ENCODE measurements at regions not wholly inside any gene's neighbourhood (a gene's known extent, or its start where the extent isn't known, plus 50 kb on each side); places are given as distances from the start of the nearest gene placed in this dataset.

DNA sequence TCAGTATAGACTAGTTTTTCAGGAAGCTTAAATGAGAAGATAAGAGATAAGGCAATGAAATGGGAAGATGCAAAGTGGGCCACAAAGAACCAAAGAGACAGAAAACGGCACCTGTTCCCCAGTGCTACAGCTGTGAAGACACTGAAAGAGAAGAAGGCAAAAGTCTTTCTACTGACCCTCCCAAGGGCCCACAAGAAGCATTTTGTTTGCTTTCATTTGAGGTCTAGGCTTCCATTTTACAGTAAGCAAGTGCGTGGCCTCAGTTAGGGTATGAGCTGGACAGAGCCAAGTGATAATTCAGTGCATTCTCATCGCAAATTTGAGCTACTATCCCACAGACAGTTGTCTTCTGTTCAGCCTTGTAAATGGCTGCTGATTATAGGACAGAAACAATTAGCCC is 53.4 kb upstream of the STK17B start:
- no peak for DNase-seq

DNA sequence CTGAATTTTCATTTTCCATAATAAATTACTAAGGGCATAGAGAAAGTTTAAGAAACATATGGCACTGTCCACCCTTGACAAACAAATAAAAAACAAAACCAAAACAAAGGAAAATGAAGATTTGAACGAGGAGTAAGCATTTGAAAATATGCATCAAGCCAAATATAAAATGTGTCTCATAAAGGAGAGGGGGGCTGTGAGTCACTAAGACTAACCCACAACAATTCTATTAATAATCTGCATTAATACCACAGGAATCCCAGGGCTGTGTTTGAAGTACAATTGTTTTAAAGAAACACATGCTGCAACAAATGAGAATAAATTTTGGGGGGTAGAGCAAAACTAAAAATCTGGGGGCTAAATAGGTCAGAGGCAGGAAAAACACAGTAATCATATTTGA is 53.8 kb upstream of the STK17B start:
- DNase-seq, result no peak

DNA sequence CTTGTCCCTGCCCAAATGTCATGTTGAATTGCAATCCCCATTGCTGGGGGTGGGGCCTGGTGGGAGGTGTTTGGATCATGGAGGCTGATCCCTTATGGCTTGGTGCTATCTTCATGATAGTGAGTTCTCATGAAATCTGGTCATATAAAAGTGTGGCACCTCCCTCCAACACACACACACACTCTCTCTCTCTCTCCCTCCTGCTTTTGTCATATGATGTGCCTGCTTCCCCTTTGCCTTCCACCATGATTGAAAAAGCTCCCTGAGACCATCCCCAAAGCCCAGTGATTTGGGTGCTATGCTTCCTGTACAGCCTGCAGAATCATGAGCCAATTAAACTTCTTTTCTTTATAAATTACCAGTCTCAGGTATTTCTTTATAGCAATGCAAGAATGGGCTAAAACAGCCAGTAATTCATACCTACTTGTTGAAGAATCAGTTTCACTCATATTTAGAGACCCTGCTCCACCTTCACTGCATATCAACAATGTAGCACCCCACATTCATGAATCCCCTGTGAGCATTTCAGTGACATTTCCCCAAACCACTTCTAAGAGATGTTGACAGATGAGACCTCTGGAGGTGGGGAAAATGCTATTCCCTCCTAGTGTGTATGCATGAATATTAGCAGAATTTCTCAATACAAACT is 54.8 kb upstream of the STK17B start:
- no peak for DNase-seq

DNA sequence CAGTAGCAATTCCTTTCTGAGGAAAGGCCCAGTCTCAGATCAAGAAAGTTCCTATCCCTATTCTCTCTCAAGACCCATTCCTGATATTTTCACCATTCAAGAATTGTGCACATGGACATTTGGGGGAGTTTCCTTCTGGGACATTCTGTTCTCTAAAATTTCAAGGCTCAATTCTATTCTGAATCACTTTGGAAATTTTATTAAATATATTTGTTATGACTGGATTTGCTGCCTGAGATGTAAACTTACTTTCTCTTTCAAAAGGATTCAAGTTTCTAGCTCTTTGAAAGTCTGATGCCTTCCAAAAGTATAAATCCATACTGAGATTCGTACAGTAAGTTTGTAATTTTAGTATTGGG is 55.3 kb upstream of the STK17B start:
- no peak for DNase-seq

DNA sequence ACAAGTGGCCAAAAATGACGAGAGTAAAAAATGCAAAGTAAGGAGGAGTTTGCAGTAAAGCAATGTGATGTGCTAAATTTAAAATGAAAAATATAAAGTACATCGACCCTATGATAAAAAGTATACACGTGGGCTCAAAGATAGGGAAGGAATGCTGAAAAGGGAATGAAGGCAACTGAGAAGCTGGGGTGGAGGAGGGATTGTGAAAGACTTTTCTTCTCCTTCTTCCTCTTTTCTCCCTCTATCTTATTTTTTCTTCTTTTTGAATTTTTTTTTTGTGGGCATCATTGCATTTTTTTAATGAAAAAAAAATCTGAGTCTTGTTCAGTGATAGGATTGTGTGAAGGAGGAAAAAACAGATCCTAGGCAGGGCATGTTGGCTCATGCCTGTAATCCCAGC is 57.6 kb upstream of the STK17B start:
- DNase-seq, result no peak

DNA sequence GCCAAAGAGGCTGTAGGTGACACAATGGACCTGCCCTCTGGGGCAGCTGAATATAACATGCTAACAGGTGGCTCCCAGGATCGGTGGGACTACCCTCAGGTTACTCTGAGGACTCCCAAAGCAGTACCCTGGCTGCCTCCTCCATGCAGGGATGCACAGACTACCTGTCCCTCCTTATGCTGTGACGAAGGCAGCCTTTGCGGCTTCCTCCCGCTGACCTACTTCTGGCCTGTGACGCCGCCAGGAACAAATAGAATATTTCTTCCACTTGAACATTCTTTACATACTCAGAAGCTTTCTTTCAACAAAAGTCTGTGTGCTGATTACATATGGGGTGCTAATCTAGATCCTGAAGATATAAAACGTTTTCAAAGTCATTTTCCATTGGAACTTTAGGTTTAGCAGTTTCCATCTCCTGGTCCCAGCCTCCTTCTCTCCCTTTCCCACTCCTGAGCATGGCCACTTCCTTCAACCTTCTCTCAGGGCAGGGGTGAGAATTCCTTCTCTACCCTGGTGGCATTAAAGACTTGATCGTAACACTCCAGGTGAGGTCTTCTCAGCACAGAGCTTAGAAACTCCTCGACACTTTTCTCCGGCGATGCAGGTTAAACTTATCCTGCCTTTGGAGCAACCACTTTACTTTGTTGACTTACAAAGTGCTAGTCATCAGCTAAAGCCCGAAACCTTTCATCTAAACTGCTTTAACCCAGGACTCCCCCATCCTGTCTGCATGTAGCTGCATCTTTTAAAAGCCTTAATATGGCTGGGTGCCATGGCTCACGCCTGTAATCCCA is 58.9 kb upstream of the STK17B start:
- no peak for DNase-seq

DNA sequence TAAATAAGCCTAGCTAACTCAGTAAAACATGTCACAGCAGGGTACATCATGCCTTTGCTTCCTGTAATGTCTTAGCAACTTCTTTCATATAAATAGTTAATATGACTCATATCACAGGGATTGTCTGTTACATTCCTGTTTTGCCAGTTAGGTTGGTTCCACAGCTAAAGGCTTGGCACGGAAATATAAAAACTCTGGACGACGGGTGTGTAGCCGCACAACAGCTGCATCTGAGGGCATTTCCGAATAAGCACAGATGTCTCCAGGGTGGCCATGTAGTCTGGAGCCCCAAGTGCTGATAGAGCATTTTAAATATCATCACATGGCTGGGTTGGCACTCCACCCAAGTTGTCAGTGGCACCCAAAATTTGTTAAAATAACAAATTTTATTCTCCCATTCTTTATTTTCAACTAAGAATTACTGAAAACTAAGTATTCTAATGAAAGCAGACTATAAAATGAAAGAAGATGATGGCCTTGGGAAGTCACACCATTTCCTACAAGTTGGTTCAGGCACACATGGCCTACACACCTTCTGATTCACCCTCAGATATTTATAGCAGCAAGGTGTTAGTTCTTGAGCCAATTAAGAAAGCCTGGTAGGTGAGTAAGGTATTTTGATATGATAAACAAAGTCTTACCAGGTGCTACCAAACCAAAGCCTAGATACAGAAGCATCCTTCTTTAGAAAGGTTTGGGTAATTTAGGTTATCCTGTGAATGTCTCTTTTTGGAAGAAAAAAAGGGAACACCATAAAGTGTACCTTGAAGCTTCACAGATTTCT is 61.8 kb upstream of the STK17B start:
- no peak for DNase-seq

DNA sequence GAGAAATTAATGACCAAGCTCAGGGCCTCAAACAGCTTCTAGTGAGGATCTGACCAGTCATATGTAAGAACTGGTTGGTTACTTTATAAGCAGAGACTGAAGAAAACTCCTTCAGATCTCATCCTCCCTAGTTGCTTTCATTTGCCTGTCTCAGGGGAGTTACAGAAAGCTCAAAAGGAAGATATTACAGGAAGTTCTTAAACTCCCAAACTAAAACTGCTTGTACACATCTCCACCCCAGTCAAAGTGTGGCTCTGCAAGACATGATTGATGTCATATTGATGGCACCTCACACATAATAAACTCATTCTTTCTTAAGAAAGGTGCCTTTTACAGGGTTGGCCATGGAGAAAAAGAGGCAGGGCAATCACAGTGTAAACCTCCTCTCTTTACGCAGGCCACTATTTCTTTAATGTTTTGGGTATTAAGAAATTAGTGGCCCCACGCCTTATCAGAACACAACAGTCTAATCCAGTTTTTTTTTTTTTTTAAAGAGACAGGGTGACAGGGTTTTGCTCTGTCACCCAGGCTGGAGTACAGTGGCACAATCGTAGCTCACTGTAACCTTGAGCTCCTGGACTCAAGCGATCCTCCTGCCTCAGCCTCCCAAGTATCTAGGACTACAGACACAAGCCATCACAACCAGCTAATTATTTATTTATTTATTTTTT is 62.6 kb upstream of the STK17B start:
- no peak for DNase-seq

DNA sequence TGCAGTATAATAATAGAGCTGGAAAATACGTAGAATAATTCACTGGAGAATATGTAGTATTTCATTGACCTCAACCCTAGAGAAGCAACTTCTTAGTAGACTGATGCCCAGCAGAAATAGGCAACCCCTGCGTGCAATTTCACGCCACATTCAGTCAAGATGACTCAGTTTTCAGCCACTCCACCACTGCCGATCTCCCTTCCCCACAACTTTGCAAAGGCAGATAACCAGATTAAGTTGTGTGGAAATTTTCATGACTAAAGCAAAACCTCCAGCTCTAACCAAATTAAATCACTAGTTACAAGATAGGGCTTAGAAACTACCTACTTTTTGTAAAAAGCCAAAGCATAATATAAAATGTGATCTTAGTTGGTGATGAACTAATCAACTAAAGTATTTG is 63.3 kb upstream of the STK17B start:
- no peak for DNase-seq

DNA sequence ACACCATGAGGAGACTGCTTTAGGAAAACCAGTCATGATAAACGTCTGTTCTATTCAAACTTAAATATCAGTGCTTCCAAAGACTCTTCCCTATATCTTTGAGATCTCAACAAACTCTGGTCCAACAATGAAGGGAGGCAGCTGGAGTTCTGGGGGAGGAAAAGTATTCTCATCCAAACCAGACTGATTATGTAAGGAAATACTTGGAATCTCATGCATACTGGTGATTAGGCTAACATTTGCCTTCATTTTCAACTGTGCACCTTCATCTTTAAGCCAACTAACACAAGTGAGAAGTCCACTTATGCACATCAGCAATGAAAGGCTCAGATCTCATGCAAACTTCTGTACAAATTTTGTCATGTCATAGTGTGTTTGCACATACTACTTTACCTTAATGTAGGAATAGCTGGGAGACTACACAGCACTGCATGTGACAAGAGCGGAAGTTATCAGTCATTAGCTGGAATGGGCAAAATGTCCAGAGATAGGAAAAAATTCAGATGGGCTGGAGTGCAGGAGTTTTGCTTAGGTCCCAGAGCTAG is 67.5 kb upstream of the STK17B start:
- no peak for DNase-seq

DNA sequence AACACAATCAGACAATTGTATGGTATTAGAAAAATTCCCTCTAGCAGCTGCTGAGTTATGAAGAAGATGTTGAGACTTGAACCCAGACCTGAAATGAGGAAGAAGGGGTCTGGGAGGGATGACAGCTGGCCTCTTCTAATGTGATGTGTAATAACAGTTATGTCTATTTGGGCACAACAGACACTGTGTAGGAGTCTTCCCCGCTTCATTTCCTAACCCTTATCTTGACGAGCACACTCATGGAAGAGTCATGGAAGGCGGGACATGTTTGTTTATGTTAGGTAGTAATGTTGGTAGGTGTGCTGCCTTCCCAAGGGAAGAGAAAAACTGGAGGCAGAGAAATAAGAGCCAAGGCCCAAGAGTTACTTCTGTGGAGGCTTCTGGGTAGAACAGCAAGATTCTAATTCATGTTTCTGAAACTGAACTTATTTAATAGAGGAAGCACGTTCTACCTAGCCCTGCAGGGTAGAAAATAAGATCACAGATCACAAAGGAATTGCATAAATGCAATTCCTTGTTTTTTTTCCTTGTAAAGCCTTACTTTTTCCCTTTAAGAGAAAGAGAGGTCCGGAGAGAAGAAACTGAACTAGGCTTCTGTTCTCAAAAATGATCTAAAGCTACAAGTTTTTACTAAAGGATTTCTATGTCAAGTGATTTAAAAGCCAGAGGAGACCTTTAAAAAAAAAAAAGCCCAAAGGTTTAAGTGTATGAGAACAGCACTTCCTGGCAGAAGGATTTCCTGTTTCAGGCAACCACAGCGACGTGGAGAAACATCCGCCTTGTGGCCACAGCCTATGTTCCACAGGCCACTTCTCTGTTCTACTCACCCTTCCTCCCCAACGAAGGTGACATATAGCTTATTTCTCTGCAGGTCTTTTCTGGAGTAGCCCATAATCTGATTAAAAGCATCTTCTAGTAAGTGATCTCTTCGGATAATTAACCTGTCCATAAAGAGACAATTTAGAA is 68.5 kb upstream of the STK17B start:
- DNase-seq, result no peak

DNA sequence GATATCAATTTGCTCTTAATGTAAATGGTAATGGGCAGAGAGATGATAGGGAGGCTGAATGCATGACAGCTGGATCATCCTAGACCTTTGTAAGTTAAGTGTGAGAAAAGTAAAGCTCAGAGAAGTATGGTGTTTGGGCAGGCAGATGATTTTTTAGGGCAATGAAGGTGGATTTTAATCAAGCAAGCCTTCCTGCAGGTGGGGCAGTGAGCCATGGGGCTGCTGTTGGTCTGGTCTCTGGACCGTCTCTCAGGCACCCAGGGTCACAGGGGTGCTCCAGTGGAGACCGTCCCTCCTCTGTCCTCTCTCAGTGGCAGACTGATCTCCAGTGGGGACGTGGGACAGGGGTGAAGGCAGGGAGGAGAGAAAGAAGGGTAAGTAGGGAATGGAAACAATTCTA is 69.8 kb upstream of the STK17B start:
- DNase-seq, result no peak

DNA sequence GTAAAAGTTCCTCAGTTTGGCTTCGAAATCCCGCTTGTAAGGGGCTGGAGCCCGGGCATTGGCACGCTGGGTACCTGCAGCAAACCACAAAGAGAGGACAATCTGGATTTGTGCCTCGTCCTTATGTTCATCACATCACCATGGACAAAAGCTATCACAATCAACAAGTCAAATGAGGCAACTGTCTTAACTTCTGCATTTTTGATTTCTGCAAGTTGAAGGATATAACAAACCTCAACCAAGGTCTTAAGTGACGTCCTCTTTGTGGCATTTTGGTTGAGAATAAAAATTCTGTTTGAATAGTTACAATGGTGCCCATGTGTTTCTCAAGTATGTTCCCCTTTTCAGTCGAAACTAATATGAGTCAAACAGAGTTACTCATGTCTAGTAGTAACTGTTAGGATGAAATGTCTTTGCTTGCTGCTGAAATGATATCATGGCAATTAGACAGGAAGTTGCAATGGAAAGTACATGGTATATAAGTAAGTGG is 70.8 kb upstream of the STK17B start:
- no peak for DNase-seq

DNA sequence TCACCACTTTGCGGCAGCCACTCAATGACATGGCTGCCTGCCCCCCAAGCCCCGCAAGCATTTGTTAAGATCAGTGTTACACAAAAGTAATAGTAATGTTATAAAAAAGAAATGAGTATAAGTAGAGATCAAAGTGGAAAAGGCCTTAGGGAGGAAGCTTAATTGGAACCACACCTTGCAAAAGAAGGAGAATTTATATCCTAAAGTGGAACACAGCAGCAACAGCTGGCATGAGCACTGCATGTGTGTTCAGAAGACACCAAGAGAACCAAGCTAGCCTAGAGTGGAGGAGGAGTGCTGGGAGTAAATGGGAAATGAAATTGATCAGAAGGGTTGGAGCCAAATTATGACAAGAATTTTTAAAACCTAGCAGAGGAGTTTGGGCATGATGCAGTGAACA is 73.1 kb upstream of the STK17B start:
- DNase-seq, result no peak

DNA sequence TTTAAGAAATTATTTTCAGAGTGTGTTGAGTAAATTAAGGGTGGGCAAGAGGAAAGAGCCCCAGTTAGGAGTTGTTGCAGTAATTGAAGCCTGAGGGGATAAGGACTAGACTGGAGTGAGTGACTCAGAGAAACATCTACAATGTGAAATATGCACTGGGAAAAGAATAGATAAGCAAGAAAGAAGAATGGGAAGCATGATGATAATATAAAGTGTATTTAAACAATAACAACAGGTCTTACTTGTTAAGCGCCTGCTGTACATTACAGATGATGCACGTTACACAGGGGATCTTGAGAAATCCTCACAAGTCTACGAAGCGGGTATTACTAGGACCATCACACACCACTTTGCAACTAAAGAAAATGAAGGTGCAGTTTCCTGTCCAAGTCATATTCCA is 73.6 kb upstream of the STK17B start:
- no peak for DNase-seq

DNA sequence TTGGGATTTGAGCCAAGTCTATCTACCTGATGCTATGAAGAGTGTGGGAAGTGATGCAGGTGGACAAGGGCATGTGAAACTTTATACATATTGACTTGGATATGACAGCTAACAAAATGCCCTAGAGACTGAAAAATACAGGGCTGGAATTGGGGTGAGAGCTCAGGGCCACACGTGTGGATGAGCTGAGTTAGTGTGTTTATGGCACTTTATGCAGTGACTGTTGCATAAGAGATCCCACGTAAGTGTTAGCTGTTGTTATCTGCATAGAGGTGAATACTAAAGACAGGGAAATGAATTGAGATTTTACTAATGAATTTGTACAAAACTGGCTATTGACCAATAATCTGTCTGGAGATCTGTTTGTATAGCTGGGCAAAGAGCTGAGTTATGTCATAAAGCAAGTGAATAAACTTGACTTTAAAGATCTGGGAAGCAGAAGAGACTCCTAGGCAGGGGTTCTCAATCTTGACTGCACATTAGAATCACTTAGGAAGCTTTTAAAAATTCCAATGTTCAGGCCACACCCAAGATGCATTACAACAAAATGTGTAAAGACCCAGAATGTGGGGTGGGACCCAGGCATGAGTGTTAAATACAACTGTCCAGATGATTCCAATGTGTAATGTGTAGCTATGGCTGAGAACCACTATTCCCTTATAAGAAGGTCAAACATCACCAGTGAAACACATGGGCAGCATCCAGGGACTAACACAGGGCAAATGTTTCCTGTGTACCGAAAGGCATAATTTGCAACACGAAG is 74.2 kb upstream of the STK17B start:
- no peak for DNase-seq

DNA sequence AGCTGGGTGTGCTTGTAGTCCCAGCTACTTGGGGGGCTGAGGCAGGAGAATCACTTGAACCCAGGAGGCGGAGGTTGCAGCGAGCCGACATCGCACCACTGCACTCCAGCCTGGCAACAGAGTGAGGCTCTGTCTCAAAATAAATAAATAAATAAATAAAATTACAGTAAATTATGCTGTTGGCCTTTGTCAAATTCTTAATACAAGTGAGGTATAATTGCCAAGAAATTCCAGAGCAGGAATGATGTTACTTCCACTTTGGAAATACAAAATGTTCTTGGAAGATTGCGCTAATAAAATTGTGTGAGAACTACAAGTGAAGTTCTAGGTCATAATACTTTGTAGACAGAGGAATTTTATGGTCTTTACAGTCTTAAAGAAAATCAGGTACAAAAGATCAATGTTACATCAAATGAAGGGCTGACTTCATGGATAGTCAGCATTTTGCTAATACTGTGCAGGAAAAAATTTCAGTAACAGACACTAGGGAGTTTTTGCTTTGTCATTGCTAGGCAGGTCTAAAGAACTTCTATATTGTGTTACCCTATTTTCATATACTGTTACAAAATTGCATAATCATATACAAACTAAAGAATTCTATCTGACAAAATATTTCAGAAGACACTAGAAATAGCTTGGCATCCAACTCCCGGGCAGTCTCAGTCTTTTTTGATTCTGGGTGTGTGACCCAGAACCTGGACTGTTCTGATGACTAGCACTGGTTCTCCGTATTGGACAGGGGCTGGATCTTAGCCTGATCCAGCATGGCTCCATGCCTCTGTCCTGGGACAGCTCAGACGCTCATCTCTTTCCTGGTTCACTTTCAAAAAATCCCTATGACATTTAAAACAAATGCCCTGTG is 76.0 kb upstream of the STK17B start:
- DNase-seq, result no peak

DNA sequence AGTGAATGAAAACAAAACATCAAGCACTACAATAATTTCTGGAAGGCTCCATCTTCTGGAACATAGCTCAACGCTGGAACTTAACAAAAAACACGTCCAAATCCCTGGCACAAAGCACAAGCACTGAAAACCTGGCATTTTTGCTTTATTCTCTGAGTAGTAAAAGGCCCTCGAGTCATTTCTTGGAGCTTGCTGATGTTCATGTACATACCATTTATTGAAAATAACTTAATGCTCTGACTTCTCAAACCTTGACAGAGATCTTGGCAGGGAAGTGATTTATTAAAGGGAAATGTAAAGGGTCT is 76.5 kb upstream of the STK17B start:
- no peak for DNase-seq

DNA sequence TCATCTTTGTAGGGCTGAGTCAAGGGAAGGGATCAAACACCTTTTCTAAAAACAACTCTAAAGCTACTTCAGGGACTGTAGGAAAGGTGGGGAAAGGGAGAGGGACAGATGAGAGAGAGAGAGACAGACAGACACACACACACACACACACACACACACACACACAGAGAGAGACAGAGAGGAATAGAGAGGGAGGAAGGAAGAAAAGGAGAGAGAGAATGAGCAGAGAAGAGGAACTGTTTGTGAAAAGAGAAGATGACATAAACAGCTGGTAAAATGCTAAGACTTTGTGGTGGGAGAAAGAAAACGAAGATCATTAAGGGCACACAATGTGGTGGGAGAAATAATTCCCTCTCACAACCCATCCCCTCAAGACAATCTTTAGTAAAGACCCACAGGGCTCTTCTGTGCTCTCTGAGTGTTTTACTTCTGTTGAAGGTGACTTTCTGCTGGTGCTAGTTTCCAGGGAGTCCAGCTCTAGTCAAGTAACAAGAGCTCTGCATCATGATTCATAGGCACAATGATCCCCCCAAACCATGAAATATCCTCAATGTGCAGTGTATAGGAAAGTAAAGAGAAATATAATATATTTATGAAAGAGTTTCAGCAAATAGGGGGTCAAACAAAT is 77.2 kb upstream of the STK17B start:
- no peak for DNase-seq

DNA sequence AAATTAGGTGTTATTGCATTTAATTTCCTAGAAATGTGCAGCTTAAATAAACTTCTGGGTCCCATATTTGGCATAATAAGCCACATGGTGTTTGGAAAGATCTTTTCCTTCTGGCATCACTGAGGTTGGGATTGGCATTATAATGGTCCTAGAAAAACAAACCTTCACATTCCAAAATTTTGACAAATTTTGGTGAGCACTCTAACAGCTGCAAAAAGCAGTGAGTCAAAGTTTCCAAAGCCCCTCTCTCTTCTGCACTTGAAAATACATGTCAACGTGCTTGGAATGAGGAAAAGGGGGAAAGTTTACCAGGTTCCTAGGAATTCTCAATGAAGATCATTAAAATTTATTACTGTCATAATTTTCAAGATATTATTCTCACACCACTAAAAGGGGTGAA is 77.8 kb upstream of the STK17B start:
- no peak for DNase-seq

Data from NCI-H1105 treated with DMSO at 0.1 percent for 48 hours (cell line).